ENCODE measurements at regions not wholly inside any gene's neighbourhood (a gene's known extent, or its start where the extent isn't known, plus 50 kb on each side); places are given as distances from the start of the nearest gene placed in this dataset.

GRCh38 chr5:35373249-35373648, 143.0 kb upstream of the PRLR start:
- TF ChIP-seq POLR2A (IDR thresholded peaks at IDR 0.05) (no peak), CTCF (IDR thresholded peaks at IDR 0.05) (no peak)

Data from suprapubic skin (tissue), 3 donors.